Muscle of arm (tissue), 1 donor: ENCODE measurements at regions not wholly inside any gene's neighbourhood (a gene's known extent, or its start where the extent isn't known, plus 50 kb on each side); places are given as distances from the start of the nearest gene placed in this dataset.

Source experiments
- DNase-seq: peaks from one replicate; pipeline ENCODE4 v3.0.0-alpha.2; 2013

DNA sequence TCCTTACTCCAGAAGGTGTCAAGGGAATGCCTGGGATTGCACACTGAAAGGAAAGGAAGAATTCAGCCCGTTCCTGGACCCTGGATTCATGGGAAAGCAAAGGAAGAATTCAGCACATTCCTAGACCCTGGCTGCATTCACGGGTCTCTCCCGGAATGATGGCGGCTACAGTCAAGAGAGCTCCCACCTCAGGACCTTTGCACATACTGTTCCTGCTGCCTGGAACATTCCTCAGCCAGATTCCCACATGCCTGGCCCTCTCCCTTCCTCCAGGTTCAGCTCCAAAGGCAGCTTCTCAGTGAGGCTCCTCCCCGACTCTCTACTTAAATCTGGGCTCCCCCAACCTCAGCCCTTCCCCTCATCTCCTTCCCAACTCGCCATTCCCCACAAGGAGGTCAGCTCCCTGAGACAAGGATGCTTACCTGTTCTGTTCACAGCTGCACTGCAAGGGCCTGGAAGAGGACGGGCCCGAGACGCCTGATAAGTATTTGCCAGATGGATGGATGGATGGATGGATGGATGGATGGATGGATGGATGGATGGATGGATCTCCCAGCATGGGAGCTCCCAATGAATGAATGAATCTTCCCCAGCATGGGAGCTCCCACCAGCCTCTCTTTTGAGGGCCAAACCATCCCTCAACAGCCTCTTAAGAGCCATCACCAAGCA, 77.4 kb downstream of the NCOR2 start:
- no peak for DNase-seq

DNA sequence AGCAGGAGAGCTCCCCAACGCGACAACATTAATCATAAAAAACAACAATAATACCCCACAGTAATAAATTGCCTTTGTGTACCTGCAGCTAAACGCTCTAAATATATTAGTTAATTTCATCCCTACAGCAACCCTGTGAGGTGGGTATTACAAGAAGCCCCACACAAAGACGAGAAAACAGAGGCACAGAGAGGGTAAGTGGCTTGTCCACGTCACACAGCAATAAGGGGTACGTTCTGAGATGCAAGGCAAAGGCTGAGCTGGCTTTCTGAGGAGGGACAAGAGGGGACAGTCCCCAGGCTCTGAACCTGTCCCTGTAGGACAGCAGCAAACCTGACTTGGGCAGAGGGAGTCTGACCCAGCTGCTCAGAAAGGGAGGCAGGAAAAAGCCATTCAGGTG, 78.2 kb downstream of the NCOR2 start:
- no peak for DNase-seq

DNA sequence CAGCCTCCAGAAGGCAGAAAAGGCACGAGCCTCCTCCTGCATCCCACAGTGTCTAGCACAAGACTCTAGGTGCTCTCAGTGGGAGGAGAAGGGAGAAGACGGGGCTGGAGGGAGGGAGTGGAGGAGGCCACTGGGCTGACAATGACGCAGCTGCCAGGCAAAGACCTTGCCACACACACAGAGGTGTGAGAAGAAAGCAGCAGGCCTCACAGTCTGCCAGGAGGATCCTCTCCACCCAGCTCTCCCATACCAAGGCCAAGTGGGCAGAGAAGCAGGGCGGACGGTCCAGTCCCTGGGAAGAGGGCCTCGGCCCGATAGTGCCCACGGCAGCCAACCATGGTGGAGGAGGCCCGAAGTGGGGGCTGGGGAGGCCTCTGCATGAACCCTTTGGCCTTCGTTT, 78.9 kb downstream of the NCOR2 start:
- no peak for DNase-seq

DNA sequence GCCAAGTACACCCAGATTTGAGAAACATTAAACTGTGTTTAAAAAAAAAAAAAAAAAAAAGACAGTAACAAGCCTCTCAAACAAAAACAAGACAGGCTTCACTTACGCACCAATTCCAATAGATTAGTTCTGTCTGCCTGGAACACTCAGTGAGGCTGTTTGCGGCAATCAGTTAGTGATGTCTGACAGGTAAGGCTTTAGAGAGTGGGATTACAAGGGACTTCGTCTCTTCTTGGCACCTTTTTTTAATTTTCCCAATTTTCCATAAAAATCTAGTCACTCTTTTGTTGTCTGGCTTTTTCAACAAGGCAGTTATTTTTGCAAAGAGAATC, 79.6 kb downstream of the NCOR2 start:
- DNase-seq: no peak

DNA sequence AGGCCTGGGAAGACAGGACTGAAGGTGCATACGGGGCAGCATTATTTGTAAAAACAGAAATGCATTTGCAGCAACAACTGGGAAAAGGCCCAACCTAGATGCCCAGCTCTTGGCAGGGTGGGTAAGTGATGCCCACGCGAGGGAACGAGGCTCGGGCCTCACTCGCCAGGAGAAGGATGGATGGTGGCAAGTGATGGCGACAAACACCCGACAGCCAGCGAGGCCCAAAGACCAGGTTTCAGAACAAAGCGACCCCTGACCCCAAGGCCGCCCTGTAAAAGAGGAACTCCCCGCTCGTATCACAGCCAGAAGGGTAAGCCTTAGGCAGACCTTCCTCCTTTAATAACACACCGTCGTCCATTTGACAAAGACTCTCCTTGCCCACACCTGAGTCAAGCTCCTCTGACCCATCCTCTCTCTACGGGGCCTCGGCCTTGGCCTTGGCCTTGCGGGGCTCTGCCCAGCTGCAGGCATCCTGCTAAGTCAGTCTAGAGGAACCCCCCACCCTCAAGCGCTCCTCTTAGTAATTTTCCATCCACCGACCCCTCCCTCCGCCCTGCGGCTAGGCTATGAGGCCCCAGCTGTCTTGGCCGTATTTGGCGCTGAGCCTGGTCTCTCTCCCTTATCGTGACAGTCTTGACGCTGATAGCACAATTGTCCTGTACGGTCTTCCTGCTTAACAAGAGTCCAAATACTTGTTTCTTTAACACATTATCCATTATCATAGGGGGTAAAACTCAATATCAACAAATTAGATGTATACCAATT, 80.2 kb downstream of the NCOR2 start:
- DNase-seq: no peak

DNA sequence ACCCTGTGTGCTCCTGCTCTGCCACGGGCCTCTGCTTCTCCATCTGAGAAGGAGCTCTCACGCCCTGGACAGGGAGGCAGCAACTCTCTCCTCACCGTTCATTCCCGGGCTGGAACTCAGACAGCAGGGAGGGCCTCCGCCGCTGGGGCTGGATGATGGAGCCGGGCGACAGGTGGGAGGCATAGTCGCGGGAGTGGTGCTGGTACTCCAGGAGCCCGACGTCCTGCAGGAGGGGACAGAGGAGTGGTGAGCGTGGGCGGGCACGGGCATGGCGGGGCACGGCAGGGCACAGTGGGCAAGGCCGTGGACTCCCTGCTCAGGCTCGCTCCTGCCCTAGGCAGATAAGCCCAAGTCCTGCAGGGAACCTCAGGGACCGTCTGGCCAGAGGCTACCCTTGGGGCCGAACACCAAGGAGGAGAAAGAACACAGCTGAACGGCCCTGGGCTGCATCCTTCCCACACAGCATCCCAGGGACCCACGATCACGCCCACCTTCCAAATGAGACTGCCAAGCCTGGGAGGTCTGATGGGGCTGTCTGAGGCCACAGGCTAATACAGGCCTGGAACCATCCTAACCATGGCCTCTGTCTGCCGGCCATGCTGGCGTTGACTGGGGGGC, 81.0 kb downstream of the NCOR2 start:
- DNase-seq: no peak

DNA sequence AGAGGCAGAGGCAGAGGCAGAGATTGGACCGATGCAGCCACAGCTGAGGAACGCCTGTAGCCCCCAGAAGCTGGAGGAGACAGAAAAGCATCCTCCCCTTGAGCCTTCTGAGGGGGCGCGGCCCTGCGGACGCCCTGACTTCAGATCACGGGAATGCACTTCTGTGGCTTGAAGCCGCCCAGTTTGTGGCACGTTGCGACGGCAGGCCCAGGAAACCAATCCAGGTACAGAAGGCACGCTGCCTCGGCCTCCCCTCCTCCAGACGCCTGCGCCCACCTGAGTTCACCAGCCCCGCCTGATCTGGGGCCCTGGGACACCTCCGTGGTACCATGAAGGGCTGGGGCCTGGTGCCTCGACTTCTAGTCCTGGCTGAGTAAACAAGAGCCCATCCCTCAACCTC, 82.0 kb downstream of the NCOR2 start:
- no peak for DNase-seq

DNA sequence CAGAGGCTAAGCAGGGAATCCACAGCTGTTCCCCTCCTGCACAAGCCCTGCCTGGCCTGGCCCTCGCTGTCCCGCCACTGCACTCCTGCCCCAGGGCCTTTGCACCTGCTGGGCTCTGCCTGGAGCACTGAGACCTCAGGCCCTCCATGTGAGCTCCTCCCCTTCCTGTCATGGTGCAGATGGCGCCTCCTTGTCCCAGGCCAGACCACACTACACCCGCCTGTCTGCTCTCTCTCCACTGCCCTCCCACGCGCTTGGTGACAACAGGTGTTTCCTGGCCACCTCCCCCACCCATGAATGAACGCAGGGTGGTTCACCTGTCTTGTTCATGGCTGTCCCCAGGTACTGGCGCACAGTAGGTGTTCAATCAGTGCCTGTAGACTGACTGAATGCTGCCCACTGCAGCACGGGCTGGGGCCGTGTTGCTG, 82.9 kb downstream of the NCOR2 start:
- DNase-seq: no peak

DNA sequence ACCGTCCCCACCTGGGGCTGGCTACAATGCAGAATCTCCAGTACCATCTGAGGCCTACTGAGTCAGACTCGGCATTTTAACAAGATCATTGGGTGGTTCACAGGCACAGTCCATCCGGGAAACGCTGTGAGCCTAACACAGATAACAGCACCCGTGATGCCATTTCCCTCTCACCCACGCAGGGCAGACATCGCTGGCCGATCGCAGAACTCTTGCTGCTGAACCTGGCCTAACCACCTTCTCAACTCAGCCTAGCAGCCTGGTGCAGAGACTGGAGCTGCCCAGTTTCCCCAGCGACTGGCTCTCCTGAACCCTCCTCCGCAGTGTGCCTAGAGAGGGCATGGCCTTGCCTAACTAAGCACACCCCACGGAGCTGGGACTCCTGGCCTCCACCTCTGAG, 83.3 kb downstream of the NCOR2 start:
- no peak for DNase-seq

DNA sequence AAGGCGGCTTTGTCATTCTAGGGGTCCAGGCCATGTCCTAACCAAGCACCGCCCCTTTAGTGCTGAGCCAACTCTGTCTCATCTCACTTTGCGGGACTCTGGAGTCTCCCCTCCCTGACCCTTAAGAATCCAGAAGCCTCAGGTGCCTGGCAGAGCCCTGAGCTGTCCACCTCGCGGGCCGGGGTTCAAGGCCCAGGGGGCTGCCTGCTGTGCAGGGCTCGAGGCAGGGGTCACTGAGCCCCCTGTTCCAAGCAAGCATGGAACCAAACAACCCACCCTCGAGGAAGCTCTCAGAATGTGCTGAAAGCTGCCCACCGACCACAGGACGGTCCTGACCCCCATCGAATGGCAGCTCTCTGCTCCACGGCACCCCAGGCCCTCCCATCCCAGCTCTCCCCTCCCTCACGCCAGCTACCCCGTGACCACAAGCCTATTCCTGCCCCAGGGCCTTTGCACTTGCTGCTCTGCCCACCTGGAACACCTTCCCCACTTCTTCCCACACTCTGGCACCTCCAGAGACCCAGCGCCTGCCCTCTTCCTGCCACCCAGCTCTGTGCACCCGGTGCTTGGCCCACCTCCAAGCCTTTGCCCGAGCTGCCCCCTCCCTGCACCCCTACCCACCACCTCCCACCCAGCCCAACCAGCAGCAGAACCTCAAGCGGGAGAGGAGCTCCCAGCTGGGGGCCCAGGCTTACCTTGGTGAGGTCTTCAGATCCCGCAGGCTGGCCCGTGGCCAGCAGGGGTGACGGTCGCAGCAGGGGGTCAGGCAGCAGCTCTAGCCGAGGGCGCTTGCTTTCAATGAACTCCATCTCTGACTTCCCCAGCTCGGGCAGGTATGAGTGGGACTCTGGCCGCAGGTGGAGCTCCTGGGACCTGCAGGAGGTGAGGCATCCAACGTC, 84.3 kb downstream of the NCOR2 start:
- DNase-seq: no peak

DNA sequence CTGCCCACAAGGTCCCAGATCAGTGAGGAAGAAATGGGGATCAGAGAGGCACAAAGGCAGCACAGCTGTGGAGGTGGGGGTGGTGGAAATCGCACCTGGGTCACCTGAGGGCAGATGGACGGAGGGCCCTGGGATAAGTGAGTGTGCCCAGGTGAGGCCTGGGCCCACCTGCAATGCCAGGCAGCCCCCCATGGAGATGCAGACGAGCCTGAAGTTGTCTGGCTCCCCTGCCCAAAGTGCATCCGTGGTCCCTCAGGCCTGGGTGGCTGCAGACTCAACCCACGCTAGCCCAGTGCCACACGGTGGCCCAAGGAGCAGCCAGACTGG, 84.9 kb downstream of the NCOR2 start:
- no peak for DNase-seq

DNA sequence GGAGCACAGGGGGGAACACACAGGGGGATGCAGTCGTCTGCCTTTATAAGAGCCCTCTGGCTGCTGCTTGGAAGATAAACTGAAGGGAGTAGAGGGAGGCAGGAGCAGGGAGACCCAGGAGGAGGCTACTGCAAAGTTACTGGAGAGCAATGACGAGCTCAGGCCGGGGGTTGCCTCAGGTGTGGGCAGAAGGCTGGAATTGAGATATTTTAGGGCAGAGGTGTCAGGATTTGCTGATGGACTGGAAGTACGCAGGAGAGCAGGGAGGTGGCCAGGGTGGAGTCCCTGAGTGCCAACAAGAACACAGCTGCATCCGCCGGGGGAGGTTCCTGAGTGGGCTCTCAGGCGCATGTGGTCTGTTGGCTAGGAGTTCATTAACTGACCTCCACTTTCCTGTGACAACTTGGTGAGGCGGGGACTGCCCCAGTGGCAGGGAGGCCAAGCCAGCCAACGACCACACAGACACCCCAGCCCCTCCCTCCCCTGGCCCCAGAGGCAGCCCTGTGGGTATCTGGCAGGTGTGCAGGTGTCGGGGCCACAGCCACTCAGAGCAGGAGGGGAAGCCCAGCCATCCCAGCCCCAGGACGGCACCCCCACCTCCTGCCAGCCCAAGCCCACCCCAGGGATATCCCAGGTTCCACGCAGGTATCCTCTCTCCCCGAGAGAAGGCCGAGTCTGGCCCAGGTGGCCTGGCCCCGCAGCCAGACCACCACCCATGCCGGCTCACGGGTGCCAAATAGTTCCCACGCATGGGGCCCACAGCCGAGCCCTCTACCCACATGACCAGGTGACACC, 85.4 kb downstream of the NCOR2 start:
- no peak for DNase-seq

DNA sequence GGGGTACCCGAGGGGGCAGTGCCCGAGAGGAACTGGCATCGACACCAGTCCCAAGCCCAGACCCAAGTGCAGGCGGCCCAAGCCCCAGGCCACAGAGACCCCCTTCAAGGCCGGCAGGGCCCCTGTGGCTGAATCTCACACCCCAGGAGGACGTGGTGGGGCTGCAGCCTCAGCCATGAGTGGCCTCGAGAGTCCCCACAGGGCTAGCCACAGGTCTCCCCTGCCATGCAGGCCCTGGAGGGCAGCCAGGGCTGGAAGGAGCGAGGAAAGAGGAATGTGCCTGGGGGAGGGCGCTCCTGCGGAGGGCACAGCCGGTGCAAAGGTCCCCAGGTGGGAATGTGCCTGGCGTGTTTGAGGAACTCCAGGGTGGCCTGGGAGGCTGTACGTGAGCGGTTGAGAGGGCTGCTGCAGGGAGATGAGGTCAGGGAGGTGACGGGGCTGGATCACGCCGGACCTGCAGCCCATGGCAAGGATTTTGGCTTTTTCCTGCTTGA, 86.1 kb downstream of the NCOR2 start:
- DNase-seq: no peak

DNA sequence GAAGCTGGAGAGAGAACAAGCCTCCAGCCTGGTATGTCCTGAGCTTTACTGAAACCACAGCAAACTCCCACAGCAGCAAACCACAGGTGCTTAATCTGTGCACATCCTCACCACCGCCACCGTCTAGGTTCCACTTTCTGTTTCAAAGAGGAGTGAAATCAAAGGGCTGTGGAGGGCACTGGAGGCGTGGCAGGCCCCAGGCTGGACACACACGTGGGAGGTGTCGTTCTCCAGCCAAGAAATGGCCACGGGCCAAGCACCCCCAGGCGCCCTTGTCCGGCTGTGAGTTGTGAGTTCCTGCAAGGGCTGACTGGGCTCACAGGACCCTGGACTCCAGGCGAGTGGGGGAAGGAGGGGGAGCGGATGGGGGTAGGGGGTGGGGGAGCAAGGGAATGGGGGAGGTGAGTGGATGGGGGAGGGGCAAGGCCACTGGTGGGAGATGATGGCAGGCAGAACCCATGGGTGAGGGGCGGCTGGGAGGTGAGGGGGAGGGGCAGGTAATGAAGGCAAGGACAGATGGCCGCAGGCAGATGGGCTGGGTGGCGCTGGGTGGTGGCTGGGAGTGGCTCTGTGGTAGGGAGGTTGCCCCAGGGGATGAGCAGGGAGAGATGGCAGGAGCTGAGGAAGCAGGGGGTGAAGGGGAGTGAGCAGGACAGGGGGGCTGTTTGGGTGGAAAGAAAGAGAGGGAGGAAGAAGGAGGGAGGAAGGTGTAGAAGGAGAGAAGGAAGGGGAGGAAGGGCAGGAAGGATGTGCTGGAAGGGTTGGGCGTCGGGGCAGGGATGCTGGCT, 86.7 kb downstream of the NCOR2 start:
- DNase-seq: no peak

DNA sequence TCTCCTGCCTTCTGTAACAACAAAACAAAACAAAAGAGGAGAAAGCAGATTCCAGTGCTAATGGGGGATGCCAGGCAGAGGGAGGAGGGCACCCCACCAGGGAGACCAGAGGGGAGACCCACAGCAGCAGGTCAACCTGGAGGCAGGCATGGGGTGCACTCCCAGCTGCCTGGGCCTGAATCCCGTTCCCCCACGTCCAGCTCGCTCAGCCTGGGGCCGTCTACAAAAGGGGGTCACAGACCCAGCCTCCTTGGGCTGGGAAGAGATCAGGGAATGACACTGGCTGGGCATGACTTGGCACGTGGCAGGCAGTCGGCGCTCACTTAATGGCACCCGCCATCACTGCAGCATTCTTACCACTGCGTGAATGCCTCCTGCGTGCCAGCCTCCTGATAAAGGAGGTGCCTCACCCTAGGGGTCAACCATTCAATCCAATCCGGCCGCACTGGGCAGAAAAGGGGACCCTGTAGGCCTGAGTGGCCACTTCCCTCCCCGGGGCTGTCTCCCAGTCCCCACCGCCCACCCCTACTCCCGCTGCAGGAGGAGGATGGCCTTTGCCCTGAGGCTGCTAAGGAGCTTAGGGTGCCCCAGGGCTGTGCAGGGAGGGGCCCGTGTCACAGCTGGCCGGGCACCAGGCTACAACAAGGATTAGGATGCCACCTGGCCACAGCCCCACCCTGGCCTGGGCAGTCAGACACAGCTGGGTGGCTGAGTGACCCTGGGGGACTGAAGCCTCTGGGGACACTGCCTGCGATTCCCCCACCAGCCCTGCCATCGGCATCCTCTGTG, 87.5 kb downstream of the NCOR2 start:
- DNase-seq: no peak

DNA sequence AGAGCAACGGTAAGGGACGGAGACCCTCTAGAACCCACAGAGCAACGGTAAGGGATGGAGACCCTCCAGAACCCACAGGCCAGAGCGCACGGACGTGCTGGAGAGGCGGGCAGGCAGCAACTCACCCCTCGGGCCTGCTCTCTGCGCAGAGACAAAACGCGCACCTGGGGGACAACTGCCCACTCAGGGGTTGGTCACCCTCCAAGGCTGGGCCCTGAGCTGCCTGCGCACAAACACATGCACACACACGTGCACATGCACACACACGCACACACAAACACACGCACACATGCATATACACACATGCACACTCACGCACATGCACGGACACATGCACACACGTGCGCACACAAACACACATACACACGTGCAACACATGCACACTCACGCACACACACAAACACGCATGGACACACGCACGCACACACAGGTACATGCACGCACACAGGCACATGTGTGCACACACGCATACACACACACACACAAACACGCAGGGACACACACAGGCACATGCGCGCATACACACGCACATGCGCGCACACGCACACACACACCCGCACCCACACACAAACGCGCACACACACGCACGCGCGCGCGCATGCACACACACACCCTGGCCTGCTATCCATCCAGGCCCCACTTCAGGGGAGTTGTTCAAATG, 88.3 kb downstream of the NCOR2 start:
- no peak for DNase-seq

DNA sequence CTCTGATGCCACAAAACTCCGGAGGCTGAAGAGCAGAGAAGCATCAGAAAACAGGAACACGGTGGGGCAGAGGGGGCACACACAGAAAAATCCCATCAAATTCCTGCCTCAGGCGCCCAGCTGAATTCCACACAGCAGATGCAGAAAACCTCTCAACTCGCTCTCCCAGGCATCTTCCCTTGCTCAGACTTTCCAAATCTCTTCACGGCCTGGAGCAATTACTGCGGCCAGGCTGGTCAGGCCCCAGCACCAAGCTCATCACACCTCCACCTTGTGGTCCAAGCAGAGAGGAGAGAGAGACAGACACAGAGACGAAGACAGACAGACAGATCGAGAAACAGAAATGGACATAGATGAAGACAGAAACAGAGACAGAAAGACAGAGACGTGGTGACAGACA, 89.0 kb downstream of the NCOR2 start:
- no peak for DNase-seq

DNA sequence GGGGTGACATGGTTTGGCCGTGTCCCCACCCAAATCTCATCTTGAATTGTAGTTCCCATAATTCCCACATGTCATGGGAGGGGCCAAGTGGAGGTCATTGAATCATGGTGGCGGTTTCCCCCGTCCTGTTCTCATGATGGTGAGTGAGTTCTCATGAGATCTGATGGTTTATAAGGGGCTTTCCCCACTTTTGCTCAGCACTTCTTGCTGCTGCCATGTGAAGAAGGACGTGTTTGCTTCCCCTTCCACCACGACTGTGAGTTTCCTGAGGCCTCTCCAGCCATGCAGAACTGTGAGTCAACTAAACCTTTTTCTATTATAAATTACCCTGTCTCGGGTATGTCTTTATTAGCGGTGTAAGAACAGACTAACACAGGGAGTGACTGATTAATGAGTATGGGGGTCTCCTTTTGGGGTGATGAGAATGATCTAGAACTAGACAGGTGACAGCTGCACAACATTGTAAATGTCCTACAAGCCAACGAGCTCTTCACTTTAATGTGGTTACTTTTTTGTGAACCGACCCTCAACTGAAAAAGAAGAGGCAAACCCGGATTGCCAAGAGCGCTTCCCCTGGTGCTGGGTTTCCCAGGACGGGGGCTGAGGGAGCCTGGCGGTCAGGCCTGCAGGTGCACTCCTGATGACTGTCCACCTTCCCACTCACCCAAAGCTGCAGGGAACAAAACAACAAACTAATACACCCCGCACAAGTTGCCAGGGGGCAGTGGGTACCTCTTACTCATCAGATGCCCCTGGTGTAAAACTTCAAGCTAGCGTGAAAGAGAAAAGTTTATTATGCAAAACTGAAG, 90.1 kb downstream of the NCOR2 start:
- DNase-seq: no peak
